ENCODE measurements at regions not wholly inside any gene's neighbourhood (a gene's known extent, or its start where the extent isn't known, plus 50 kb on each side); places are given as distances from the start of the nearest gene placed in this dataset.

- TF ChIP-seq CTCF (IDR thresholded peaks at IDR 0.05) (no peak), REST (IDR thresholded peaks at IDR 0.05; ENCODE audit: insufficient read depth in 1 of 2, low read depth in 2 of 2, low read length in 1 of 2) (no peak)
Measured at GRCh38 chr11:28735511-28735910, 627.3 kb downstream of the METTL15 start.
